Retinal pigment epithelial cell (primary cell): ENCODE measurements at regions not wholly inside any gene's neighbourhood (a gene's known extent, or its start where the extent isn't known, plus 50 kb on each side); places are given as distances from the start of the nearest gene placed in this dataset.

Experiments
- DNase-seq: peaks from one replicate; pipeline ENCODE4 v3.0.0-alpha.2; 2010; ENCODE audit warnings: low read depth
- H3K4me3 ChIP-seq: 2 replicates; pipeline ENCODE4 v1.5.1; 2011; ENCODE audit warnings: mild to moderate bottlenecking, low read length, control low read depth, moderate library complexity
- TF ChIP-seq, protein P1 (sequence below): conservative IDR thresholded peaks from 2 replicates; pipeline ENCODE4 v1.5.1; 2011; ENCODE audit warnings: low read depth, low read length, control low read depth, inconsistent platforms

DNA sequence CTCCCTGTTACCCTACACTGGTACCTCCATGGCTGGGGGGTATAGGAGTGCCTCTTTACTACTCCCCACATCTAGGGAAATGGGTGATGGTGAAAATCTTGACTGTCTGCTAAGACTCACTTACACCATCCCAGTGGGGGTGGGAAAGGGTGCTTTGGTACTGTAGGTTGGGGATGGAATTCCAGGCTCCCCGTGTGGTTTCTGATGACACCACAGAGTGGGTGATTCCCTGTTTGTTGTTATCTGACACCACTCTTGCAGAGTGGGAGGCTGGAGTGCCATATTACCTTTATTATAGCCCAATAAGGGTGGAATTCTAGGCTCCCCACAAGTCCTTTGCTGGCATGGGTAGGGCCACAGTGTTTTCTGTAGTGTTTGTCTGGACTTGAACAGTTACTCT, 264.6 kb upstream of the MAN1A1 start:
- TF ChIP-seq, protein P1, sequence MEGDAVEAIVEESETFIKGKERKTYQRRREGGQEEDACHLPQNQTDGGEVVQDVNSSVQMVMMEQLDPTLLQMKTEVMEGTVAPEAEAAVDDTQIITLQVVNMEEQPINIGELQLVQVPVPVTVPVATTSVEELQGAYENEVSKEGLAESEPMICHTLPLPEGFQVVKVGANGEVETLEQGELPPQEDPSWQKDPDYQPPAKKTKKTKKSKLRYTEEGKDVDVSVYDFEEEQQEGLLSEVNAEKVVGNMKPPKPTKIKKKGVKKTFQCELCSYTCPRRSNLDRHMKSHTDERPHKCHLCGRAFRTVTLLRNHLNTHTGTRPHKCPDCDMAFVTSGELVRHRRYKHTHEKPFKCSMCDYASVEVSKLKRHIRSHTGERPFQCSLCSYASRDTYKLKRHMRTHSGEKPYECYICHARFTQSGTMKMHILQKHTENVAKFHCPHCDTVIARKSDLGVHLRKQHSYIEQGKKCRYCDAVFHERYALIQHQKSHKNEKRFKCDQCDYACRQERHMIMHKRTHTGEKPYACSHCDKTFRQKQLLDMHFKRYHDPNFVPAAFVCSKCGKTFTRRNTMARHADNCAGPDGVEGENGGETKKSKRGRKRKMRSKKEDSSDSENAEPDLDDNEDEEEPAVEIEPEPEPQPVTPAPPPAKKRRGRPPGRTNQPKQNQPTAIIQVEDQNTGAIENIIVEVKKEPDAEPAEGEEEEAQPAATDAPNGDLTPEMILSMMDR, result no peak

DNA sequence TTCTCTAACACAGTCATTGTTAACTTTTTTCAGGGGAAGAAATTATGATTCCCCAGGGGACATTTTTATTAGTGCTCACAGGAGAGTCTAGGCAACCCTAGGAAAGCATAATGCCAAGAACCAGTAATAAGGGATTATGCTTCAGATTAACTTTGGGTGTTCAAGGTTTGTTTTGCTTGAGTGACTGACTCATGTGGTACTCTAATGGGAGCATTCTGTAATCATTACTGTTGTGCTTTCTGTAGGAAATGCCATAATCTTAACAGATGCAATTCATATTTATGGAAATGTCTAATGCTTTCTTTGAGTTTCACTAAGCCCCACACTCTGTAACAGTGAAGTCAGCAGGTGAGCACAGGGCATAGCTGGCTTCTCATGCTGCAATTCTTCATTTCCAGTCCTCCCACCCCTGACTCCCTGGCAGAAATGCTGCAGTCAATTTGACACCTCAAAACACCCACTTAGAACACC, 263.4 kb upstream of the MAN1A1 start:
- TF ChIP-seq, protein P1, result no peak
- DNase-seq, result peak; percentile 83
- no peak overlapping the region for H3K4me3 ChIP-seq

More for the DNA sequence above, 264.6 kb upstream of the MAN1A1 start:
- DNase-seq, result no peak
- no peak overlapping the region for H3K4me3 ChIP-seq

DNA sequence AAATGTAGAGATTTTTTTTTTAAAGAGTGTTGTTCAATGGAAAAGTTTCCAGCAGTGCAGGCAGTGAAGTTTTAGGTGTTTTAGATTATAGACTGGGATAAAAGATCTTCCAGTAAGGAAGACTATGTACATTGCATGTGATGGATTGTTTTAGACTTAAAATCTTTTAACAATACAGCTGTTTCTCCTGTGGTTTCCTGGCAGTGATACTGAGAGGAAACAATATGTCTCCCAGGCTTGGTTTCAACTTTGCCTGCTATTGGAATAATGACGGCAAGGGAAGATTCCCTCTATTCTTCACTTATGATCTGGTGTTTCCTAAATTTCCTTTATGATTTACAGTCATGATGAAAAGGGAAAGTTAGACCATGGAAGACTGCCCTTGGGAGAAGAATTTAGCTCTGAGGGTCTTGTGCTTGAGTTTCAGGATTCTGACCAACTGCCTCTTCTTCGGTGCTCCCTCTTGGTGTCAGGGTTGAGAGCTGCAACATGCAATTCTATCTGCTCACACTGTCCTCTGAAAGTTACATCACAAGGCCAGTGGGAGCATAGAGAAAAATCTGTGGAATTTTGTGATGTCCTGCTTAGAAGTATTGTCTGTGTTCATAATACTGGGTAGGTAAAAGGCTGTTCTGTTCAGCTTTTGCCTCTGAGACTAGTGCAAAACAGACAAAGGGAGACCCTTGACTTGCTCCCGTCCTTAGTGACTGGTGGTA, 262.8 kb upstream of the MAN1A1 start:
- no peak for DNase-seq
- TF ChIP-seq, protein P1, result no peak
- no peak overlapping the region for H3K4me3 ChIP-seq

DNA sequence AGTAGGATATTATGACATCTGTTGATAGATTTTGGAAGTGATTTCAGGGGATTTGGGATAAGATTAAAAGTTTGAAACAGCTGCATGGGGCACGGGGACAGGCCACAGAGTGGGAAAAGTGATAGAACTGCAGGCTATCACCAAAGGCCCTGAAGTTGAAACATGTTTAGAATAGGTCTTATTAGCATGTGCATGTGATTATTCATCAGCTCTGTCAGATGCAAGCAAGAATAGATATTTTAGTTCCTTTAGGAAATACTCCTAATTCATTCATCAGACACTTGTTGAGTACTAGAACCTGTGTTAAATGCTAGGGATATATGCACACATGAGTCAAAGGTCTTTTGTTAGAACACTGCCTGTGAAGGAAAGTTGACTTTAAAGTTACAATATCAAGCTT, 261.2 kb upstream of the MAN1A1 start:
- no peak for DNase-seq
- TF ChIP-seq, protein P1, result no peak
- H3K4me3 ChIP-seq, result no peak overlapping the region

DNA sequence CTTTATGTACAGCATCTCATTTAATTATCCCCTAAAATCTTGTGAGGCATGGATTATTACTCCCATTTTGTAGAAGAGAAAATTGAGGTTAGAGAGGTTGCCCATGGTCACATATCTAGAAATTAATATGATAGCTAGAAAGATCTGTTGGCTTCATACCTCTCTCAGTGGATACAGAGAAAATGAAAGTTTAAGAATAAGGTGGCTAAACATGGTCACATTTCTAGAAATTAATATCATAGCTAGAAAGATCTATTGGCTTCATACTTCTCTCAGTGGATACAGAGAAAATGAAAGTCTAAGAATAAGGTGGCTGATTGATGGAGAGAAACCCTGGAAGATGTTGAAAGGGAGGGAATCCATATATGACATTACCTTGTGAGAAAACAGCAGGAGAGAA, 260.7 kb upstream of the MAN1A1 start:
- no peak overlapping the region for H3K4me3 ChIP-seq
- TF ChIP-seq, protein P1, result no peak
- no peak for DNase-seq

DNA sequence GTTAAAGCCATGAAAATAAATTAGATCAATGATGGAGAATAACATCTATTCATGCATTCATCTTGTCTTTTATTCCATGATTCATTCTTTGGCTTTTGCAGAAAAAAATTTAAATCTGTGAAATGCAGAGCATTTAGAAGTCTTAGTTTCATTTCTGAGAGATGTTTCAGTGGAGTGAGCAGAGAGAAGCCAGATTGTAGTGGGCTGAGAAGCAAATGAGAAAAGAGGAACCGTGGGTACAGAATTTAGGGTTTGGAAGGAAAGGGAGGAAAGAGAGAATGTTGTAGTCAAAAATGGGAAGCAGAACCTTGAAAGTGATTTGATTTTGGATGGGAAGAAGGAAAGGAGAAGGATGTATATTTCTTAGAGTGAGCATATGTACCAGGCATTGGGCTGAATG, 260.3 kb upstream of the MAN1A1 start:
- TF ChIP-seq, protein P1, result no peak
- H3K4me3 ChIP-seq, result no peak overlapping the region
- DNase-seq, result no peak

DNA sequence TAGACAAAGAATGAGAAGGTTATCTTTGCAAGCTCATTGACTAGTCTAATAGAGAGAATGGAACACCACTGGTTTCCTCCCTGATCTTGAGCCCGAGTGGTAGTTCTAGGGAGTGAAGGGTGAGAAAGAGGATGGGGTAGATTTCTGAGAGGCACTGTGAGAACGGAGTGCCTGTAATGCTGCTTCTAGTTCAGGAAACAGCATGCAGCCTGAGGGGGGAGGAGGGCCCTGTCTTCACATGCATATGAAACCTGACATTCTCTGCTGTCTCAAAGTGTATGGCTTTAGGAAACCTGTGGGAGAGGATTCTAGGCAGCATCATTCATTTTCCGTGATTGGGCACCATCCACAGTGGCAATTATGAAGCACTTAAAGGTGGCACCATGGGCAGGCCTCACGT, 259.4 kb upstream of the MAN1A1 start:
- H3K4me3 ChIP-seq, result no peak overlapping the region
- TF ChIP-seq, protein P1, result no peak
- DNase-seq, result no peak
